H1 (cell line): ENCODE measurements at regions not wholly inside any gene's neighbourhood (a gene's known extent, or its start where the extent isn't known, plus 50 kb on each side); places are given as distances from the start of the nearest gene placed in this dataset.

Experiments used
- ATF2 ChIP-seq: IDR thresholded peaks from 2 replicates; pipeline ENCODE4 v1.6.1; 2012; ENCODE audit warnings: low read length, inconsistent platforms
- CBX5 ChIP-seq: fragments of 300-800, 300-1000 bp; sonication (generic); IDR thresholded peaks from 2 replicates; pipeline ENCODE4 v1.7.1; 2016; ENCODE audit warnings: antibody characterized with exemption, low read length, low read depth
- CREB1 ChIP-seq: IDR thresholded peaks from 2 replicates; pipeline ENCODE4 v1.6.1; 2012; ENCODE audit warnings: inconsistent platforms
- CTCF ChIP-seq, 3 experiments: IDR thresholded peaks; 1 replicate in 2 of 3; 2 replicates in 1 of 3; pipeline versions ENCODE4 v1.5.1 to v1.6.1; 2011; ENCODE audit warnings: low read length in 3 of 3, mild to moderate bottlenecking in 3 of 3, inconsistent platforms in 2 of 3, low read depth in 1 of 3, moderate library complexity in 1 of 3; ENCODE audit not compliant: insufficient read depth in 1 of 3; ENCODE audit errors: control extremely low read depth in 1 of 3
- JUND ChIP-seq: IDR thresholded peaks from 2 replicates; pipeline ENCODE4 v1.6.1; 2011; ENCODE audit warnings: mild to moderate bottlenecking, improper control_type of control experiment, low read length
- KDM4A ChIP-seq: IDR thresholded peaks from one replicate; pipeline ENCODE4 v1.7.1; 2012; ENCODE audit warnings: low read depth, mild to moderate bottlenecking, moderate library complexity, low read length, inconsistent platforms; ENCODE audit not compliant: severe bottlenecking
- KDM5A ChIP-seq: fragments of 200-600 bp; IDR thresholded peaks from 2 replicates; pipeline ENCODE4 v1.7.1; 2012; ENCODE audit warnings: mild to moderate bottlenecking, low read length, inconsistent platforms, mixed read lengths
- NRF1 ChIP-seq: IDR thresholded peaks from 2 replicates; pipeline ENCODE4 v1.6.1; 2011; ENCODE audit warnings: mild to moderate bottlenecking, low read depth, low read length, improper control_type of control experiment
- POLR2A ChIP-seq, 2 experiments: IDR thresholded peaks; 1 replicate in 1 of 2; 2 replicates in 1 of 2; pipeline ENCODE4 v1.6.1; 2011; ENCODE audit warnings: low read depth in 2 of 2, low read length in 2 of 2, mild to moderate bottlenecking in 2 of 2; ENCODE audit errors: control extremely low read depth in 1 of 2
- RAD21 ChIP-seq, 2 experiments: IDR thresholded peaks in 1 of 2; conservative IDR thresholded peaks in 1 of 2; 2 replicates each; pipeline ENCODE4 v1.6.1; 2011; ENCODE audit warnings: low read depth in 2 of 2, low read length in 2 of 2, improper control_type of control experiment in 1 of 2, inconsistent platforms in 1 of 2, mild to moderate bottlenecking in 1 of 2, moderate library complexity in 1 of 2
- RBBP5 ChIP-seq: IDR thresholded peaks from 2 replicates; pipeline ENCODE4 v1.7.1; 2012; ENCODE audit warnings: low read depth, mild to moderate bottlenecking, inconsistent platforms, low read length, moderate library complexity, borderline replicate concordance
- TAF1 ChIP-seq: IDR thresholded peaks from 2 replicates; pipeline ENCODE4 v1.6.1; 2011; ENCODE audit warnings: mild to moderate bottlenecking, low read depth, low read length
- TAF7 ChIP-seq: optimal IDR thresholded peaks from 2 replicates; pipeline ENCODE3; 2011; ENCODE audit warnings: low read depth, mild to moderate bottlenecking, inconsistent platforms, low read length, moderate library complexity, borderline replicate concordance
- TEAD4 ChIP-seq: IDR thresholded peaks from 2 replicates; pipeline ENCODE4 v1.6.1; 2012; ENCODE audit warnings: low read depth, low read length, inconsistent platforms, mixed read lengths
- YY1 ChIP-seq: IDR thresholded peaks from 2 replicates; pipeline ENCODE4 v1.6.1; 2011; ENCODE audit warnings: low read depth, mild to moderate bottlenecking, low read length
- TF ChIP-seq, protein P1 (sequence below): IDR thresholded peaks from 2 replicates; pipeline ENCODE4 v1.6.1; 2012; ENCODE audit warnings: inconsistent platforms

- peak in 2 of 3 experiments; percentile 1 to 52; a peak in 2 of 4 replicates for TF ChIP-seq CTCF (IDR thresholded peaks at IDR 0.05; ENCODE audit: control extremely low read depth in 1 of 3, insufficient read depth in 1 of 3, low read depth in 1 of 3, low read length in 3 of 3)
- peak in 1 of 2 experiments; percentile 18; a peak in 1 of 4 replicates for TF ChIP-seq RAD21 (IDR thresholded peaks at IDR 0.05 in 1 of 2, conservative IDR thresholded peaks at IDR 0.05 in 1 of 2; ENCODE audit: low read depth in 2 of 2, low read length in 2 of 2)
- TF ChIP-seq KDM4A, result peak; percentile 95
- TF ChIP-seq CREB1, result peak; percentile 67; the same call in 1 of the 2 replicates
- no peak for TF ChIP-seq TAF7
- TF ChIP-seq RBBP5, result 0 out of 2 replicates have a peak, but pooled peaks have one; percentile 51
- TF ChIP-seq YY1, result peak; percentile 69
- TF ChIP-seq POLR2A (IDR thresholded peaks at IDR 0.05; ENCODE audit: control extremely low read depth in 1 of 2, low read depth in 2 of 2, low read length in 2 of 2), result peak in 1 of 2 experiments; percentile 38; a peak in 1 of 3 replicates
- peak; percentile 85 for TF ChIP-seq TEAD4
- TF ChIP-seq KDM5A, result no peak
- no peak for TF ChIP-seq CBX5
- peak; percentile 94 for TF ChIP-seq ATF2
- TF ChIP-seq TAF1, result 0 out of 2 replicates have a peak, but pooled peaks have one; percentile 30
- TF ChIP-seq NRF1, result no peak
- TF ChIP-seq, protein P1, sequence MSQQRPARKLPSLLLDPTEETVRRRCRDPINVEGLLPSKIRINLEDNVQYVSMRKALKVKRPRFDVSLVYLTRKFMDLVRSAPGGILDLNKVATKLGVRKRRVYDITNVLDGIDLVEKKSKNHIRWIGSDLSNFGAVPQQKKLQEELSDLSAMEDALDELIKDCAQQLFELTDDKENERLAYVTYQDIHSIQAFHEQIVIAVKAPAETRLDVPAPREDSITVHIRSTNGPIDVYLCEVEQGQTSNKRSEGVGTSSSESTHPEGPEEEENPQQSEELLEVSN, result peak; percentile 46; the same call in 1 of the 2 replicates
- peak; percentile 86 for TF ChIP-seq JUND
Observed at GRCh38 chr6:27565839-27566779, 93.2 kb upstream of the ZNF184 start (continued).
